ENCODE measurements at regions not wholly inside any gene's neighbourhood (a gene's known extent, or its start where the extent isn't known, plus 50 kb on each side); places are given as distances from the start of the nearest gene placed in this dataset.
A peak's percentile ranks its signal among the peaks of the same experiment; 100 is the strongest.
"Not testable (repeated sequence)": the region's sequence is repeated elsewhere in the genome, so short reads cannot be mapped to it uniquely, and the experiment has no call there.

DNA sequence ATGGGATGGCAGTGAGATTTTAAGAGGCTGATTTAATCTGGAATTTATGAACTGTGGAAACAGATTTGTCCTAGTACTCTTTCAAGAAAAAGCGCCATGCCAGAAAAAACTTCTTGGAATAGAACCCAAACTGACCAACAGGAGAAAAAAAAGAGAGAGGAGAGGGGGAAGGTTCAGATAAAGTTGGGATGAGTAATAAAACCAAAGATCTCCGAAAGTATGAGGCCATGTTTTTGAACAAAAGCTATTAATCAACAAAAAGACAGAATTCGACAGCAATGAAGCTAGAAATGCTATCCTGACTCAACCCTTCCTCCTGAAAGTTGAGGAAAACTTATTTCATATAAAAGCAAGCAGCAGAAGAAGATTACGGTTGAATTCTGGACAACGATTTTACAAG lies 135.5 kb downstream of the CEMIP2 start:
- DNase-seq (ENCODE audit: extremely low read depth, low read depth, low spot score): no peak

DNA sequence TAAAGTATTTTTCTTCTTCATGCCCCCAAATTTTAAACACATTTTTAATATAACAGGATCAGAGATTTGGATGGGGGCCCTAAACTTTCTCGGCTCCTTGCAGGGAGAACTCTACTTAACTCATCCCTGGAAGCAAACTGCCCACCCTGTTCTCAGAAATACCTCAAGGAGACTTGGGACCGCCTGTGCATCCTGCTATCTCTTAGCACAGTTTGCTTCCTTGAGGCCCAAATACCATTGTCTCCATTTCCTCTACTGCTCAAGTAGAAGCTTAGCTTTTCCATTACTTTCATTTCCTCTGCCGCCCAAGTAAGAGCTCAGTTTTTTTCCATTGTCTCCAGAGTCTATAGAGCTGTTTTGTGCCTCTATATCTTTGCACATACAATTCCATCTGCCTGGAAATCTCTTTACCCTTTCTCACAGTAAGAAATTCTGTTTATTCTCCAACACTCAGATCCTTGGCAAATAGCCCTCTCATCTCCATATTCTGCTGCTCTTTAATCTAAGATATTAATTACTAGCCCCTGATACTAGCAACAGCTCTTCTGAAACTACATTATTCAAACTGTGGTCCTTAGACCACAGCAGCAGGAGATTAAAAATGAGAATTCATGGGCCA lies 137.8 kb downstream of the CEMIP2 start:
- DNase-seq (ENCODE audit: extremely low read depth, low read depth, low spot score): no peak

DNA sequence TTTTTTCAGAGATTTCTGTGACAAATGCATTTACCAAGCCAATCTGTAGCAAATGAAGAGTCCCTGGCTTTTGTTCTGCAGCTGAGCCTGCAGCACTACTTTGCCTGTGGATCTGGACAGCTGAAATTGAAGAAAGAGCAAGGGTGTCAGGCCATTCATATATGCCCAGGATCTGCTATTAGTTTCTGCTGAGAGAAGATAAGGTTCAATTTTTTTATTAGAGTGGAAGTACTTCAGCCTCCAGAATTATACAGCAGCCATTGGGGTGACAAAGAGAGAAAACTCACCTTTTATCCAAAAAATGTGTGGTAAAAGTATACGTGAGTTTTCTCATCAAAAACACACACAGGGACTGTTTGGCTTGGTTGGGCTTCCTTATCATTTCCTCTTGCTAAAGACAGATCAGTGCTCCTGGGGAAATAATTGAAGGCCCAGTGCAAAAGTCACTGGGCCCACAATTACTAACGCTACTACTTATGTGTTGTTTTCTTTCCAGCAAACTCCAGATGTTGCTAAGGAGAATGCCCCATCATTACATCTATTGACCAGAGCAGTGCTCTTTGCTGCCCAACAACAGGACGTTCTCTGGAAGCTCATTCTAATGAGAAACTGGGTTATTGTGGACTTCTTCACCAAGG lies 138.6 kb downstream of the CEMIP2 start:
- no peak for DNase-seq (ENCODE audit: extremely low read depth, low read depth, low spot score)

DNA sequence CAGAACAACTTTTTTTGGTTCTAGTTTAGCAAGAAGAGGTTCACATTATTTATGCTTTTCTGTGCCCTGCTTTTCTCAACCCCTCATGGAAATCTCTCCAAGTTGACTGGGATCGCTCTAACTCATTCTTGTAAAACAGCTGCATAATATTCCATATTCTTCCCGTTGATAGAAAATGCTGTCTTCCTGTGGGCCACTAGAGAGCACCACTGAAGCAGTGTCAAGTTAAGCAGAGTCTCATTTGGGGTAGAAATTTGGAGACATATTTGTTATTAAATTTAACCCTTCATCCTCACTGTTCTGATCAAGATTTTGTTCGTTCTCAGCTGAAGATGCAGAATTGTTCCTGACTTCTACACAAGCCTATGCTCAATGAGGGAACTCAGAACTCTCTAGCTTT lies 140.1 kb downstream of the CEMIP2 start:
- DNase-seq (ENCODE audit: extremely low read depth, low read depth, low spot score): no peak

DNA sequence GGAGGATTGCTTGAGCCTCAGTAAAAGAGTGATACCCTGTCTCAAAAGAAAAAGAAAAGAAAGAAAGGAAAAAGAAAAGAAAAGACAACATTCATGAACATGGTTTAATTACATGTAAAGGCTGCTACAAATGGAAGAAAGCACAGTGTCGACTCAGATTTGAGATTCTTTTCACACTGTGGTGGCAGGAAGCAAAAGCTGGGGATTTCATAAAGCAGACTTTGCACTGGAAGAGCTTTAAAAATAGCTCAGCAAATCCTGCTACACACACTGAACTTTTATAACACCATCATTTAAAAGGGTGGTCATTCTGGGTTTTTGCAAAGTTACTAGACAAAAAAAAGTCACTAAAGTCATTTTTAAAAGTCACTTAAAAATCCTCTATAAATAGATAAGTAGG lies 140.8 kb downstream of the CEMIP2 start:
- DNase-seq (ENCODE audit: extremely low read depth, low read depth, low spot score): no peak

DNA sequence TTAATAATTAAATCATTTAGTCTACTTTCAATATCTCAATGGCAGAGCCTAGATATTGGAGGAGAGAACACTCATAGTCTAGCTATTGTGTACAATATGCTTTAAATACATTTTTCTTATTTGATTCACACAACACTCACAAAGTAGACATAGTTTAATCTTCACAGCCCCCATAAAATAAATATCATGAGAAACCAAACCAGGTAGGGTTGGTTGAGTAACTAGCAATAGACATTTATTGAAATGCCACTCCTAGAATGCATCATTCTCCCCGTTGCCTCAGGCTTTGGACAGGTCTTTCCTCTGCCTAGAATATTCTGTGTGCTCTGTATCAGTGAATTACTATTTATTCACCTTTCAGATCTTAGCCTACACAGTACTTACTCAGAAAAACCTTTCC lies 141.9 kb downstream of the CEMIP2 start:
- DNase-seq (ENCODE audit: extremely low read depth, low read depth, low spot score): no peak

DNA sequence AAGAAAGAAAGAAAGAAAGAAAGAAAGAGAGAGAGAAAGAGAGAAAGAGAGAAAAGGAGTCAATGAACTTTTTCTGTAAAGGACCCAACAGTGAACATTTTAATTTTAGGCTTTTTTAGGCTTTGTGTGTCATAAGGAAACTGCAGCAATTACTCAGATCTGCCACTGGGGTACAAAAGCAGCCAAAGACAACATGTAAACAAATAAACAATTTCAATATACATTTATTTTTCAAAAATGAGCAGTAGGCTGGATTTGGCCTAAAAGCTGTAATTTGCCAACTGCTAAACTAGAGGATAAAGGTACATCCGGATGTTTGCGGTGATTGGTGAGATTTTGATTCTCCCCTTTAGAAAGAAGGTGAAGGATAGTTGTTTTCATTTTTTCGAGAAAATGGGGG lies 143.6 kb downstream of the CEMIP2 start:
- DNase-seq (ENCODE audit: extremely low read depth, low read depth, low spot score): no peak

DNA sequence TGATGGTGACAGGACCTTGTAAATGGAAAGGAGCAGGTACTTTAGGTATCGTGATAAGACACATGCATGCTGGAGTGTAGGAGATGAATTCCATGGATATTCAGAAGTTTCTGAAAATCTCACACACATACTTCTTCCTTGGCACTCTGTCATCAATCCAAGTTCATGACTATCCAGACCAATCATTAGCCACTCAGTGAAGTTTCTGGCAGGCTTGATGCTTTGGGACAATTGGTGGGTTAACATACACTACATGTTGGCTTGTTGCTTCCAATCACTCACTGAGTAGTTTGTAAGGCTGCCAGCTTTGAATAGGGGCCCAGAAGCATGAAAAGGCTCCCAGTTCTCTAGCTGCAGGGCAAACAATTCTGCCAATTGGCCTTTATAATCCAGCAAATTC lies 147.6 kb downstream of the CEMIP2 start:
- no peak for DNase-seq (ENCODE audit: extremely low read depth, low read depth, low spot score)

DNA sequence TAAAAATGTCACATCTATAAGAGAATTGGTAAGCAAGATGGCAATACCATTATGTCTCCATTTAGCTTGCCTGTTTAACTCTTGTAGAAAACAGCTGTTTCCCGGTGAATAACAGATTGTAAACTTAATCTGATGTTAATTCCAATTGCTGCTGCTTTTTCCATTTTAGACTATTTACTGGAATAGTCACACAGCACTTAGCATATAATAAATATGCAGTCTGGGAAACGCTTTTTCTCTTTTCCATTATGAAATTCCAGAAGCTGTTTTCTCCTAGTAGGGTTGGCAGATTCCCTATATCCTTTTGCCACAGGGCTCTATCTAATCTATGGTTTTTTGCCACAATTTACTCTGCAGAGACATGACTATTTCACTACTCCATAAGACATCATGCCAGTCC lies 148.0 kb downstream of the CEMIP2 start:
- DNase-seq (ENCODE audit: extremely low read depth, low read depth, low spot score): no peak

DNA sequence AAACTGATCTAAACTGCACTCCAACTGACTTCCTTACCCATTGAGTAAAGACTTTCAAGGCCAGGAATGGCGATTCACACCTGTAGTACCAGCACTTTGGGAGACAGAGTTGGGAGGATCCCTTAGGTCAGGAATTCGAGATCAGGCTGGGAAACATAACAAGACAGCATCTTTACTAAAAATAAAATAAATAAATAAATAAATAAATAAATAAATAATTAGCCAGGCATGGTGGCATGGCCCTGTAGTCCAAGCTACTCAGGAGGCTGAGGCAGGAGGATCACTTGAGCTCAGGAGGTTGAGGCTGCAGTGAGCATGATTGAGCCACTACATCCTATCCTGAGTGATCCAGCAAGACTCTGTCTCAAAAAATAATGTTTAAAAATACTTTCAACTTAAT lies 148.4 kb downstream of the CEMIP2 start:
- DNase-seq (ENCODE audit: extremely low read depth, low read depth, low spot score): no peak

DNA sequence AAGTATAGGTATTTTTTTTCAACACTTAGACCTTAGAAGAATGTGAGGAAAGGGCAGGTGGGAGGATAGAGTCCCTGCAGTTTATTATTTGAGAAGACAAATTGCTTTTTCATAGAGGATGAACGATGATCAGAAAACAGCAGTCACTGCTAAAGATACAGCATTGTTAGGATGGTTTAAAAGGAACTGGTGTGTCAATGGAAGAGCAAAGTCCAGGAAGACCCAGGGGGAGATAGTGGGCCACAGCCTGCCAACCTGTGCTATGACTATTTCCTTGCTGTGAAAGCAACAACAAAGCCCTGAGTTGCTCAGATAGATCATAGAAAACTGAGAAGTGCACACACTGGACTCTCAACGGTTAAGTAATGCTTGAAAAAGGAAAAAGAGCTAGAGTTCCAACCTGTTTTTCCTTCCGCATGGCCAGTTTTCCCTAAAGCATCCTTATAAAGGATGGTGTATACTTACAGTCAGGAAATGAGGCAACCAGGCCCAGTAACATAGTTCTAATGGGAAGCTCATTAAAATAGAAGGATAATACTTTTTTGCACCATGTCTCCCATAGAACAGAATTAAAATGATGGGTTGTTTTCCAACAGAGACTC lies 153.8 kb downstream of the CEMIP2 start:
- DNase-seq (ENCODE audit: extremely low read depth, low read depth, low spot score): no peak

DNA sequence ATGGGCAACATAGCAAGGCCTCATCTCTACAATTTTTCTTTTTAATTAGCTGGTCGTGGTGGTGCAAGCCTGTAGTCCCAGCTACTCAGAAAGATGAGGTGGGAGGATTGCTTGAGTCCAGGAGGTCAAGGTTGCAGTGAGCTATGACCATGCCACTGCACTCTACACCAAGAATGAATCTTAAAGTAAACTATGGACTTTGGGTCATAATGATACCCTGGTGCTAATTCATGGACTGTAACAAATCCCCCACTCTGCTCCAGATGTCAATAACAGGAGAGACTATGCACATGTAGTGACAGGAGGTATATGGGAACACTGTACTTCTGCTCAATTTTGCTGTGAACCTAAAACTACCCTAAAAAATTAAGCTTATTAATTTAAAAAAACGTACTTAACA lies 155.4 kb downstream of the CEMIP2 start:
- no peak for DNase-seq (ENCODE audit: extremely low read depth, low read depth, low spot score)

DNA sequence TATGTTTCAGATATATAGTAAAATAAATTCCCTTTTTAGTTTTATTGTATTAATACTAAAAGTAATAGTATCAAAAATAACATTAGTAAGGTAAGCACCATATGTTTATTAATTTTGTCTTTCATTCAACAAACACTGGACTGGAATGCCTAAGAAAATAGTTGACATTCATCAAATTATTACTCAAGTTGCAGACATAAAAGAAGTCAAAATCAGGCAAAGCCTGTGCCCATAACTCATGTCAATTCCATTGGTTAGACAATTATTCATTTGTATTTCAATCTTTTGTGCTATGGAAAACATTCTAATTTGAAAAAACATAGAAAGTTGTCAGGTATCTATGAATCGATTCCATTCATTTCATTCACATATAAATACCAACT lies 158.9 kb downstream of the CEMIP2 start:
- no peak for DNase-seq (ENCODE audit: extremely low read depth, low read depth, low spot score)

DNA sequence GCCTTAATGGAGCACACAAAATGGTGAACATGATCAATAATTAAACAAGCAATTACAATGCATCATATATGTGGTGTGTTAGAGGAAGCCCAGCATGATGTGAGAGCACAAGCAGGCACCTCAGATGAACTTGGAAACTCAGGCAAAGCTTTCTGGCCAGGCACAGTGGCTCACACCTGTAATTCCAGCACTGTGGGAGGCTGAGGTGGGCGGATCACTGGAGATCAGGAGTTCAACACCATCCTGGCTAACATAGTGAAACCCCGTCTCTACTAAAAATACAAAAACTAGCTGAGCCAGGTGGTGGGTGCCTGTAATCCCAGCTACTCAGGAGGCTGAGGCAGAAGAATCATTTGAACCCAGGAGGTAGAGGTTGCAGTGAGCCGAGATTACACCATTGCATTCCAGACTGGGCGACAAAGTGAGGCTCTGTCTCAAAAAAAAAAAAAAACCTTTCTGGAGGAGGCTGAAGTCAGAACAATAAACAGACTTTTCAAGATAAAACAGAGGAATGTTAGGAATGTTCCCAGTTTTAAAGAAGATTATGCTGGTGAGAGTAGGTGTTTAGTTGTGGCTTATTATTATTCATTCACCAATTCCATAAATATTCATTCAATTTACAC lies 159.4 kb downstream of the CEMIP2 start:
- DNase-seq (ENCODE audit: extremely low read depth, low read depth, low spot score): no peak

DNA sequence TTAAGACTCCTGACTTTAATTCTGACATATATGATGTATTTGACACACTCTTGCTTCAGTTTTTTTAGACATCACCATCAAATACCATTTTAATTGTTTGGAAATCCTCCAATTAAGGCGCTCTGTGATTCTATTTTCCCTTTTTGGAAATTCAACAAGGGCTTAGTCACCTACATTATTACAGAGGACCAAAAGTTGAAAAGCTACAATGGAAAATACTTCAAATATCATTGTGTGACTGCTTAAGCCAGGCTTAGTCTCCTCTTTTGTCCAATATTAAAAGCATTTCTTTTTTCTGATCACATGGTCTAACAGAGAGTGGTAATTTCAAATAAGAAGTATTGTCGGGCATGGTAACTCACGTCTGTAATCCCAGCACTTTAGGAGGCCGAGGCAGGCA lies 160.3 kb downstream of the CEMIP2 start:
- DNase-seq (ENCODE audit: extremely low read depth, low read depth, low spot score): no peak

DNA sequence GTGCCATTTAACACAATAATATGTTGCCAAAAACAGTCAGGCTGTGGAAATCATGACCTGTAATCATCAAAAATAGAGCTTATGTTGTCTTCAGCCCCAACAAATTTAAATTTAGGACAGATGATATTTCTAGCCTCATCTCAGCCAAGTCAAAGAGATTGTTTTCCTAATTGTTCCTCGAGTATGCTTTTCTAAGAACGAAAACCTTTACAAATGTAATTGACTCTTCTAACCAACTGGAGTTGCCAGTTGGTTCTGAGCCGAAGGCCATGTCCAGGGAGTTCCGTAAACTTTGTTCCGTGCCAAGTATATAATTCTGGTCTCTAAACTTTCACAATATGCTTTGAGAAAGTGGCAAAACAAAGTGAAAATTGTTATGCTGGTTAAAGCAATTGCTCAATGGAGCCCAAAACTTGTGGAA lies 160.8 kb downstream of the CEMIP2 start:
- DNase-seq (ENCODE audit: extremely low read depth, low read depth, low spot score): no peak

DNA sequence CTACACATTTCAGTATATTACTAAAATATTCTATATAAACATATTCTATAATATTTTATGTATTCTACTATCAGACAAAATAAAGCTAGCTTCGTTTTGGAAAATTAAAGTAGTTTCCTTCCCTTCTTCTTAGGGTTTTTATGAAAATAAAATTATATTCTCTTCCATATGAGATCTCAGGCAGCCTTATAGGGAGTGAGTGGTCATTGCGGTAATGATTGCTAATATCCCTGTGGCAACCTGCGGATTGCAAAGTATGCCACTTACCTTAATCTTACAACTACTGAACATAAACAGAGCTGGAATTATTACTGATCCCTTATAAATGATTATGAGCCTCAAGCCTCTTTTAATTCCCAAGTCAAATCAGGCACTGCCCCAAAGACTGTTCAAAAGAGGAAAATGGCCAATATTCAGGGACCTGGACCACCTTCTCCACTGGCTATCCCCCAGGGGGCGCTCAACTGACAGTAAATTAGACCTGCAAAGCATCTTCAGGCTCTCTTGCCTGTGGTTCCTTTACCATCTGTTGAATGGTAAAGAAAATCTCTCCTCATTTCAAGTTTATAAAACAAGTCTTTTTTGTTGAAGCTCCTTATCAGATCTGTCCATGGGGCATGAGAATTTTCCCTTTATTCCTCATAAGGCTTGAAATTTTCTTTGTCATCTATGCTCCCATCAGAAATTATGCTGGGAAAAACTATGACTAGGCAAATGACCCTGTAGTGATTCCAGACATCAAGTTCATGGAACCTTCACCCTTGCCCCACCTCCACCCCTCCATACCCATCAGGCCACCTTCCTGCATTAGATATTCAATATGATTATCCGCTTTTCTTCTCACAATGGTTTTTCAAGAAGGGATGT lies 163.9 kb downstream of the CEMIP2 start:
- DNase-seq (ENCODE audit: extremely low read depth, low read depth, low spot score): peak; percentile 31

DNA sequence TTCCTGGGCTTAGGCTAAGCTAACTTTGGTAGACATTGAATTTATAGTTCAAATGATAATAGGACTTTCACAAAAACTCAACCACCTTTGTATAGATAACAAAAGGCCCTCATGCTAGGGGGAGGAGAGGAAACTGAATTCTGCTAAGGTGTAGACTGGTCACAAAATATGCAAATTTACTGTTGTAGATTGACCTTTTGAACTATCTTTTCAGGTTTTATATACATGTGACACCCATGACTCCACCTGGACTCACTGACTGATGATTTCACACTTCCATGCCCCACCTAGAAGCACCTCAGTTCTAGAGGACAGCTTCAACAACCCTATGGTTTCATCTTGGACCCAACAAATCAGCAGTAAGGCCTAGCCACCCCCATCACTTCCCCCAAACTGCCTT lies 165.7 kb downstream of the CEMIP2 start:
- DNase-seq (ENCODE audit: extremely low read depth, low read depth, low spot score): no peak

DNA sequence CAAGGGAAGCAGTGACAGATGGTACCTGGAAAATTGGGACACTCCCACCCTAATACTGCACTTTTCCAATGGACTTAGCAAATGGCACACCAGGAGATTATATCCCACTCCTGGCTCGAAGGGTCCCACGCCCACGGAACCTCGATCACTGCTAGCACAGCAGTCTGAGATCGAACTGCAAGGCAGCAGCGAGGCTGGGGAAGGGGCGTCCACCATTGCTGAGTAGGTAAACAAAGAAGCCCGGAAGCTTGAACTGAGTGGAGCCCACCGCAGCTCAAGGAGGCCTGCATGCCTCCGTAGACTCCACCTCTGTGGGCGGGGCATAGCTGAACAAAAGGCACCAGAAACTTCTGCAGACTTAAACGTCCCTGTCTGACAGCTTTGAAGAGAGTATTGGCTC lies 172.6 kb downstream of the CEMIP2 start:
- DNase-seq (ENCODE audit: extremely low read depth, low read depth, low spot score): not testable (repeated sequence)

DNA sequence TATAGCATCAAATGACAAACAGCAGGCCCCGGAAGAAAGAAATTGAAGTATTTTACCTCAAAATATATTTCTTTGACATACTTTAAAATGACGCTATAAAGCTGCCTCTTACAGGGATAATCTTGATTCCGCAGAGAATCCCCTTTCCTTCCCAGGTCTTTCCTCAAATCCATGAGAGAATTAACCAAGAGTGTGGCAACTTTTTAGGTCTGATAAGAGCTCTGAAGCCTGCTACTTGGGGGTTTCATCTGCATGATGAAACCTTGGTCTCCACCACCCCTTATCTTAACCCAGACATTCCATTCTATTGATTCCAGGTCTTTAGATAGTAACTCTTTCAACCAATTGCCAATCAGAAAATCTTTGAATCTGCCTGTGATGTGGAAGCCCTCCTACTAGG lies 173.8 kb downstream of the CEMIP2 start:
- no peak for DNase-seq (ENCODE audit: extremely low read depth, low read depth, low spot score)

DNA sequence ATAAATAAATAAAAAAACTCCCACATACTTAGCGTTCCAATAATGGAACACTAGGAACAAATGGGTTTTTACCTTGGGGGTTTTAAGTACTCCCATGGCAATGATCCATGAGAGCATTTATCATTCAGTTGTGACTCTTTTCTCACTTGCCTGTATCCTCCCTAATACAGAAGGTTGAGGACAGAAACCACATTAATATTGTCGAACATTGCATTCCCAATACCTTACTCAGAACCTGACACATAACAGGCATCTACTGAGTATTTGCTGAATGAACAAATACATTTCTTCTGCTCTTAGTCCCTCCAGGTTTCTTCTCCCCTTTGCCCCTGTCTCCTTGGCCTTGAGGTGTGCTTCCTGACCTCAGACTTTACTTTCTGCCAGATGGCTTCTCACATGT lies 175.9 kb downstream of the CEMIP2 start:
- DNase-seq (ENCODE audit: extremely low read depth, low read depth, low spot score): no peak
